GM19397 (cell line): ENCODE measurements at regions not wholly inside any gene's neighbourhood (a gene's known extent, or its start where the extent isn't known, plus 50 kb on each side); places are given as distances from the start of the nearest gene placed in this dataset.

Source experiments
- ATAC-seq: cut with Tn5 transposase; IDR thresholded peaks from one replicate; pipeline ENCODE4 v1.9.1; 2021; ENCODE audit warnings: mild to moderate bottlenecking, moderate library complexity; ENCODE audit not compliant: unreplicated experiment

GRCh38 chr5:61650661-61651060 is 318.6 kb downstream of the ZSWIM6 start:
- ATAC-seq: no peak

- no peak for ATAC-seq
These were observed 319.1 kb downstream of the ZSWIM6 start for GRCh38 chr5:61651195-61651594.

DNA sequence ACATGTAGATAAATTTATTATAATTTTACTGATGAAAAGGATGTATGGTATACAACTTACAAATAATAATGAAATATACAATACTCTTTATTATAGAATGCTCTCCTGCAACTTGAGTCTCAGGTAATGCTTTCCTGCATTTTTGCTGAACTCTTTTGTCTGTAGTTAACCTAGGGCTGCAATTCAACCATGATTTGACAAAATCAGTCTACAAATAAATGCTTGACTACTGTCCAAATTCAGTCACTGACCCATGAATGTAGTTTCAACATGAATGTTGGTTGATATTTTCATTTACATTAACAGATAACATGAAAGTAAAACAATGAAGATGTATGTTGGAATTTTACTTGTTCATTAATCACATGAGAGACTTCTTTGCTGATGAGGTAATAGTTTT is 320.9 kb downstream of the ZSWIM6 start:
- ATAC-seq: no peak

DNA sequence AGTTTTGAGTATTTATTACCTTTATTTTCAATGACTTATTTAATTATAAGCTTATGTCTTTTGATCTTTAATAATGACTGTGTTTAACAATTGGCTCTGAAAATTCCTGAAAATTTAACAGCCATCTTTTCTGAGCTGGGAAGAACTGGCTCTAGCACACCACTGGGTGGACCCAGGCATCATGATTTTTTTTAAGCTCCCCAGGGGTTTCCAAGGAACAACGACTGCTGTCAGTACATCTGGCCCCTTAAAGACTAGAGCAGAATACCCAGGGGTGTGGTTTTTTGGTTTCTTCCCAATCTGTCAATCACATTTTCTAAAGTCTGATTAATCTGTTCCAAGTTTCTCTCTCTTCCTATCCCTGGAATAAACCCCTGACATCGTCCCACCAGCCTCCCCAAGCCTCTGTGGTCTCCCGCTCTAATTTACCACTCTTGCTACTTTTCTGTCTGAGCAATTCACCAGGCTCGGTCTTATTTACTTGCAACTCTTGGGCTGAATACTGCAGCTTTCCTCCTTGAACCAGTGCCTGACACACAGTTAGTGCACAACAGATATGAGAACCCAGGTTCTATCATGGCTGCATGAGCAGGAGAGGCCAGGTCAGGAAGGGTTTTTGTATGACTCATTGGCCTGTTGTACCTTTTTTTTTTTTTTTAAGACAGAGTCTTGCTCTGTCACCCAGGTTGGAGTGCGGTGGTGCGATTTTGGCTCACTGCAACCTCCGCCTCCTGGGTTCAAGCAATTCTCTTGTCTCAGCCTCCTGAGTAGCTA is 321.9 kb downstream of the ZSWIM6 start:
- ATAC-seq: no peak

- no peak for ATAC-seq
These were observed 322.8 kb downstream of the ZSWIM6 start for GRCh38 chr5:61654876-61655275.

GRCh38 chr5:61657010-61657409 is 325.0 kb downstream of the ZSWIM6 start:
- ATAC-seq: no peak

DNA sequence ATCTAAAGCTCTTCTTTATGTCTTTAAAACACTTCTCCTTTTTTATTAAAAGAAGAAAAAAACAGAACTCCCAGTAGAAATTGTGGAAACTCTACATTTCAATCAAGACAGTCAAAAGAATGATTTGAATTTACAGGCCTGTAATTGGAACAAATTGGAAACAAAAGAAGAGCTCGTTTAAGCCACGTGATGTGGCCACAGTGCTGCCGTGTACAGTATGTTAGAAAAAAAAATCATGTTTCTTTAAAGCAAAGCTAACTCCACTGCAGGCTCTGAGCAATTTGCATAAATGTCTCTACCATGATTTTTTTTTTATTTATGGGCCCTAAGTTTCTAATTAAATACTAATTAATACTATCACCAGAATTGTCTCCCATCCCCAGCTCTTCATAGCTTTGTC is 325.6 kb downstream of the ZSWIM6 start:
- ATAC-seq: no peak

GRCh38 chr5:61658592-61659008 is 326.5 kb downstream of the ZSWIM6 start:
- ATAC-seq: peak; percentile 89

DNA sequence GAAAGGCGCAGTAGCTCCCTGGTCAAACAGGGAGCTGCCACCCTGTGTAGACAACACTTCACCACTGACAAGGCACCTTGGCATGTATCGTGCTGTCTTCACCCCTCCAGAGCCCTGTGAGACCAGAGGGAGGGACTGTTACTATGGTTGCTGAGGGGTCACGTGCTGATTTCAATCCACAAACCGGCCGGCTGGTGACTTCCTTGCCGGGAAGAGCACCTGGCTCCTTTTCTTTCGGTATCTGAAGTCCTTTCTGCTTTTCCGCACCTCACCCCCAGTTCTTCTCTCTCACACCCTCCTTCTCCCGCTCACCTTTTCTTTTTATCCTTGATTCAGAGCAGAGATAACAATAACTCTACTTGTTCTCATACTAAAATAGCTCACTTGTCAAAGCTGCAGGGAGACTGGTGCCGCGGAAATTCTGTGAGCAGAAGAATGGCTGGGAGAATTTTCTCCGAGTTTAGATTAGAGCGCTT is 327.2 kb downstream of the ZSWIM6 start:
- no peak for ATAC-seq

- no peak for ATAC-seq
These were observed 330.6 kb downstream of the ZSWIM6 start for GRCh38 chr5:61662670-61663069.

- no peak for ATAC-seq
These were observed 334.1 kb downstream of the ZSWIM6 start for GRCh38 chr5:61666064-61666621.

DNA sequence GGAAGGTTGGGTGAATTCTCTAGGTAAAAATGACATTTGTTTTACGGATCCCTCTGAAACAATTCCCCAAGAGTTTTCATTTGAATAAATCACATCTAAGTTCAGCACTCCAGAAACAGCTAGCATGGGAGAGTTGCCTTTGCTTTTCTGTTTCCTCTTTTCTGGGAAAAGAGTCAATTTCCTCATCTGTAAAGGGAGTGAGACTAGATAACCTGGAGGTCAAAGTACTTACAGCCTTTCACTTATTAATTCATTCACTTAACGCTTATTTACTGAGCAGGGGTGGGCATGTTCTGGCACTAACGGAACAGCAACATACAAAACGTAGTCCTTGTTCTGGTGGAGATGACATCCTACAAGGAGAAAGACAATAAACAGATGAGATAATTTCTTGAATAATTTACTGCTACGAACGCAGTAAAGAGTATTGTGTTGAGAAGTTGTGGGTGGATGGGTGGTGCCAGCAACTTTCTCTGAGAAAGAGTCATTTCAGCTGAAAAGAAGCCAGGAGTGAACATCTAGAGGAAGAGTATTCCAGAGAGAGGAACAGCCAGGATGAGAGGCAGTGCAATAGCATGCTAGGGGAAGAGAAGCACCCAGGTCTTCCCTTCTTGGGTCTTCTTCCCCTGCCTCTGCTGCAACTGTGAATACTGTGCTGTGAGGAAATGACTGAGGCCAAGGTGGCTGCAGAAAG is 335.6 kb downstream of the ZSWIM6 start:
- no peak for ATAC-seq

DNA sequence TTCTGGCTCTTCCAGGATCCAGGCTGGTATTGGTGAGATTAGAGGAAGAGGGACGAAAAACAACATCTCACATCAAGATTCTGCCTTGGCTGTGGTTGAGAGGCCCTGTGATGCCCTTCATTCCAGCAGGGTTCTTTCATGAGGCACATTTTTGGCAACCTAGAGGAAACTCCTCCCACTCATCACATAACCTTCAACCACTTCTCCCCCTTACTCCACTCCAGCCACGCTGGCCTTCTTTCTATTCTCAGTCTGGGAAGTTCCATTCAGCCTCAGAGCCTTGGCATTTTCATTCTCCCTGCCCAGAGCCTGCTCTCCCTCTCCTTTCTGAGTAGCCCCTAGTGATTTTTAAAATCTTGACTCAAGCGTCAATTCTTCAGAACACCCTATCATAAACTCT is 337.5 kb downstream of the ZSWIM6 start:
- no peak for ATAC-seq

- ATAC-seq: no peak
These were observed 338.9 kb downstream of the ZSWIM6 start for GRCh38 chr5:61670941-61671340.

- no peak for ATAC-seq
These were observed 341.1 kb downstream of the ZSWIM6 start for GRCh38 chr5:61673007-61673735.

DNA sequence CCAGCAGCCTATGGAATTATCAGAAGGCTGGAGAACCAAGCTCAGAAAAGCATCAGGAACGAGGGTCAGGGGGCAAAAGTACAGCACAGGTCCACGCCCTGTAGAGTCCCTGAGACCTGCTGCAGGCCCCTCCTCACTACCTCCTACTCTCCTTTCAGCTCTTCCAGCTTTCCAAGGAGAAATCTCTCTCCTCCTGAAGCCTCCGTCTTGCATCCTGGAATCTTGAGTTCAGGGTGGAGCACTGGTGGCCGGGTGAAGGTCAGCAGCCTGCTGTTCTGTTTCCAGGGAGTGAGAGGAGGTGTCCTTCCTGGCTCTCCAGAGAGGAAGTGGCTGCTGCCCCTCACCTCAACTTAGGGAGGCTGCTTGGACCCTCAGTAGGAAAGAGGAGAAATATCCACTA is 342.3 kb downstream of the ZSWIM6 start:
- ATAC-seq: no peak

- ATAC-seq: no peak
These were observed 343.1 kb downstream of the ZSWIM6 start for GRCh38 chr5:61675015-61675692.

GRCh38 chr5:61677220-61677619 is 345.2 kb downstream of the ZSWIM6 start:
- ATAC-seq: no peak

DNA sequence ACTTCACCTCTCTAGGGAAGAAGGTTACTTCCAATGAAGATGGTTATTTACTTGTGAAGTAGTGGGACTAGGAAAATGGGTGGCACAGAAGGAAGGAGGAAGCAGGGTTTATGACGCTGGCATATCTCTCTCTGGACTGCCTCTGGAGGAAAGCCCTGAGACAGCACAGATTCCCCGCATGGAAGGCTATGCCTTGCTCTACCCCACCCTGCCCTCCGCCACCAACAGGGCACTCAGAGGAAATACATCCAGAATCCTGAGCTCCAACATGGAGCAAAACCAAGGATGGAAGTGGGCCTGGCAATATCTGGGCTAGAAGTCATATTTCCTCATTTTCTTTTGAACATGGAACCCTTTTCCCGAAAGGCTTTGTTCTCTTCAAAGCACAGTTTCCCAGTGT is 346.9 kb downstream of the ZSWIM6 start:
- ATAC-seq: no peak

- no peak for ATAC-seq
These were observed 347.5 kb downstream of the ZSWIM6 start for GRCh38 chr5:61679562-61679961.

- no peak for ATAC-seq
These were observed 348.2 kb downstream of the ZSWIM6 start for GRCh38 chr5:61680247-61680646.
